Chondrocyte (in vitro differentiated cells): ENCODE measurements at regions not wholly inside any gene's neighbourhood (a gene's known extent, or its start where the extent isn't known, plus 50 kb on each side); places are given as distances from the start of the nearest gene placed in this dataset.

Experiments used
- DNase-seq: peaks from one replicate; pipeline ENCODE4 v3.0.0; 2021; ENCODE audit warnings: mixed read lengths, low spot score
- H3K27ac Mint-ChIP-seq: one replicate; pipeline ENCODE4 v1.8.0; 2021; ENCODE audit warnings: mild to moderate bottlenecking, moderate library complexity, mixed read lengths; ENCODE audit not compliant: unreplicated experiment
- H3K27me3 Mint-ChIP-seq: 2 replicates; pipeline ENCODE4 v1.8.0; 2021; ENCODE audit warnings: low read depth, mixed read lengths
- H3K36me3 Mint-ChIP-seq: 2 replicates; pipeline ENCODE4 v1.8.0; 2021; ENCODE audit warnings: low read depth, mixed read lengths
- H3K4me1 Mint-ChIP-seq: 2 replicates; pipeline ENCODE4 v1.8.0; 2021; ENCODE audit warnings: low read depth, mild to moderate bottlenecking, mixed read lengths
- H3K4me3 Mint-ChIP-seq: one replicate; pipeline ENCODE4 v1.8.0; 2021; ENCODE audit warnings: mild to moderate bottlenecking, moderate library complexity, mixed read lengths; ENCODE audit not compliant: unreplicated experiment
- H3K9me3 Mint-ChIP-seq: 2 replicates; pipeline ENCODE4 v1.8.0; 2021; ENCODE audit warnings: low read depth, mixed read lengths
- TF ChIP-seq, protein P1 (sequence below): fragments of 200-600 bp; sonication (generic); IDR thresholded peaks from 2 replicates; pipeline ENCODE4 v1.5.0; 2021; ENCODE audit warnings: antibody characterized with exemption, mild to moderate bottlenecking, moderate library complexity

DNA sequence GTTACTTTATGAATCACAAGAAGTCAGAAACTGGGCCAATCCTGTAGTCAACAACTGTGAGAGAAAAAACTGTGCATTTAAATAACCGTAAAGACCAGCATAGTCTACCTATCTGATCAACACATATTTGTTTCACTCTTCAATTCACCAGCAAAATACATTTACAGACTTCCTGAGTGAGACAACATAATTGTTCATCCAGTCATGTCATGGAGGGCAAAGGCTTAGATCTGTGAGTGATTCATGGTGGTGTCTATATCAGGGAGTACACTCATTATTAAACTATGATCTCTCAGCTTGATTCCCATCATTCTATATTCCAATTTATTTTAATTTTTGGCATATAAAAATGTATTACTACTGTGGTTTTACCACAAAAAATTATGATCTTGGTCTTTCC lies 694.6 kb downstream of the DNAH5 start:
- peaks cover 3% of the 10 kb centered on the region for H3K27me3 Mint-ChIP-seq
- DNase-seq = no peak
- H3K4me1 Mint-ChIP-seq = no peaks in the 10 kb centered on the region
- no peak overlapping the region for H3K4me3 Mint-ChIP-seq
- no peak overlapping the region for H3K27ac Mint-ChIP-seq
- H3K9me3 Mint-ChIP-seq = no peaks in the 10 kb centered on the region
- H3K36me3 Mint-ChIP-seq = no peaks in the 10 kb centered on the region
- TF ChIP-seq, protein P1, sequence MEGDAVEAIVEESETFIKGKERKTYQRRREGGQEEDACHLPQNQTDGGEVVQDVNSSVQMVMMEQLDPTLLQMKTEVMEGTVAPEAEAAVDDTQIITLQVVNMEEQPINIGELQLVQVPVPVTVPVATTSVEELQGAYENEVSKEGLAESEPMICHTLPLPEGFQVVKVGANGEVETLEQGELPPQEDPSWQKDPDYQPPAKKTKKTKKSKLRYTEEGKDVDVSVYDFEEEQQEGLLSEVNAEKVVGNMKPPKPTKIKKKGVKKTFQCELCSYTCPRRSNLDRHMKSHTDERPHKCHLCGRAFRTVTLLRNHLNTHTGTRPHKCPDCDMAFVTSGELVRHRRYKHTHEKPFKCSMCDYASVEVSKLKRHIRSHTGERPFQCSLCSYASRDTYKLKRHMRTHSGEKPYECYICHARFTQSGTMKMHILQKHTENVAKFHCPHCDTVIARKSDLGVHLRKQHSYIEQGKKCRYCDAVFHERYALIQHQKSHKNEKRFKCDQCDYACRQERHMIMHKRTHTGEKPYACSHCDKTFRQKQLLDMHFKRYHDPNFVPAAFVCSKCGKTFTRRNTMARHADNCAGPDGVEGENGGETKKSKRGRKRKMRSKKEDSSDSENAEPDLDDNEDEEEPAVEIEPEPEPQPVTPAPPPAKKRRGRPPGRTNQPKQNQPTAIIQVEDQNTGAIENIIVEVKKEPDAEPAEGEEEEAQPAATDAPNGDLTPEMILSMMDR = no peak

DNA sequence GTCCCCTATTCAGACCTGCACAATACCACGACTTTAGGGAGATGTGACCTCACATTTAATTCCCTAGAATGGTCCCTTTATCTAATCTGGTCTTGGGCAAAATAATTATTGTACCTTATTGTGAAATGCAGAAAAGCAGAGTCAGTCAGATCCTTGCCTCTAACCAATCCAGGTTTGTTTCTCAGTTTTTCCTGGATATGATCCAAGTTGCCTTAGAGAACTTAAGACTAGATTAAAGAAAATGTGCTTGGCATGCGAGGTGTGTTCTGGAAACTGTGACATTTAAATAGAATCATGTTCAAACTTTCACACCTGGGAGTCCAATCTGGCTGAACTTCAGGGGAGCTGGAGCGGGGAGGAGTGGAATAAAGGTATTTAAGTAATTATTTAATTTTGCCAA lies 696.2 kb downstream of the DNAH5 start:
- DNase-seq = no peak
- H3K4me1 Mint-ChIP-seq = no peaks in the 10 kb centered on the region
- no peak overlapping the region for H3K4me3 Mint-ChIP-seq
- H3K9me3 Mint-ChIP-seq = no peaks in the 10 kb centered on the region
- H3K36me3 Mint-ChIP-seq = no peaks in the 10 kb centered on the region
- TF ChIP-seq, protein P1 = no peak
- H3K27me3 Mint-ChIP-seq = peaks cover 3% of the 10 kb centered on the region
- no peak overlapping the region for H3K27ac Mint-ChIP-seq

GRCh38 chr5:13246053-13246452 lies 698.4 kb downstream of the DNAH5 start:
- no peak for DNase-seq
- H3K4me1 Mint-ChIP-seq = no peaks in the 10 kb centered on the region
- peaks cover 2% of the 10 kb centered on the region for H3K9me3 Mint-ChIP-seq
- H3K36me3 Mint-ChIP-seq = no peaks in the 10 kb centered on the region
- no peak overlapping the region for H3K4me3 Mint-ChIP-seq
- no peak overlapping the region for H3K27ac Mint-ChIP-seq
- H3K27me3 Mint-ChIP-seq = no peaks in the 10 kb centered on the region
- TF ChIP-seq, protein P1 = no peak

DNA sequence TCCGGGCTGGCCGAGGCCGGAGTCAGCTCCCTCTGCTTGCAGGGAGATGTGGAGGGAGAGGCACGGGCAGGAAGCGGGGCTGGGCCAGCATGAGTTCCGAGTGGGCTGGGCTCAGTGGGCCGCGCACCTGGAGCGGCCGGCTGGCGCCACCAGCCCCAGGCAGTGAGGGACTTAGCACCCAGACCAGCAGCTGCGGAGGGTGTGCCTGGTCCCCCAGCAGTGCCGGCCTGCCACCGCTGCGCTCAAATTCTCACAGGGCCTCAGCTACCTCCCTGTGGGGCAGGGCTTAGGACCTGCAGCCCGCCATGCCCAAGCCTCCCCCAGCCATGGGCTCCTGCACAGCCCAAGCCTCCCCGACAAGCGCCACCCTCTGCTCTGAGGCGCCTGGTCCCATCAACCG lies 700.3 kb downstream of the DNAH5 start:
- TF ChIP-seq, protein P1 = no peak
- H3K4me3 Mint-ChIP-seq = no peak overlapping the region
- no peaks in the 10 kb centered on the region for H3K36me3 Mint-ChIP-seq
- no peak overlapping the region for H3K27ac Mint-ChIP-seq
- no peaks in the 10 kb centered on the region for H3K27me3 Mint-ChIP-seq
- no peaks in the 10 kb centered on the region for H3K4me1 Mint-ChIP-seq
- peaks cover 2% of the 10 kb centered on the region for H3K9me3 Mint-ChIP-seq
- peak; percentile 85 for DNase-seq

DNA sequence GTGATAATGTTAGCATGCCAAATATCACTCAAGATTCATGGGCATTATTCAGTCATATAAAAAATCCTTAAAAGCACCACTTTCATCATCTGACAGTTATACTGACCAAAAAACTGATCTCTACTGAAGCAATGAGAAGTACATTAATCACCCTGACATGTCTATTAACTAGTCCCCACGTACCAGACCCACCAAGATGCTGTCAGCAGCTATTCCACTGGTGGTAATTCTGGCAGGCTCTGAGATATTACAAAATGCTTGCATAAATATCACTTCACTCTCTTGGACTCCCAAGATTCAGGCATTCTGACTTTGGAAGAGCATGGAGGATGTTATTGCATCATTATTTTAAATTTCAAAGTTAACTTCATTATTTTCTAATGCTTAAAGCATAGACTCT lies 717.0 kb downstream of the DNAH5 start:
- no peaks in the 10 kb centered on the region for H3K36me3 Mint-ChIP-seq
- H3K27ac Mint-ChIP-seq = no peak overlapping the region
- no peak overlapping the region for H3K4me3 Mint-ChIP-seq
- no peak for DNase-seq
- H3K4me1 Mint-ChIP-seq = no peaks in the 10 kb centered on the region
- TF ChIP-seq, protein P1 = no peak
- H3K27me3 Mint-ChIP-seq = peaks cover 2% of the 10 kb centered on the region
- peaks cover 10% of the 10 kb centered on the region for H3K9me3 Mint-ChIP-seq
